ENCODE measurements at regions not wholly inside any gene's neighbourhood (a gene's known extent, or its start where the extent isn't known, plus 50 kb on each side); places are given as distances from the start of the nearest gene placed in this dataset.

DNA sequence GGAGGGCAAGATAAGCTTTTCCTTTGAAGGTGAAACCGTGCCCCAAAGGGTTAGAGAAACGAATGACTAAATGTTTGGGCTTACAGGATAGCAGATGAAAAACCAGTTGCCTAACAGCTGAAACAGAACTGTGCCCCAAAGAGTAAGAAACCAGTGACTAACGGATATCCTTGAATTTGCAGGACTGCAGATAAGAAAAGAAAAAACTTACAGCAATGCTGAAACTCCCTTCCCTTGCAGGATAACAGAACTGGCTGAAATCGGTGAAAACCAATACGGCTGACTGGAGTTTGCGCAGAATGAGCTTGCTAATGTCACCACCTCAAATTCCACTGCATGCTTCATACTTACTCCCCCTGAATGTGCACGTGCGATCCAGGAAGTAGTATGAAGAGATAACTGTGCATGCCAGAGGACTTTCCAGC lies 175.2 kb upstream of the NLRP1 start:
- H3K79me2 ChIP-seq (ENCODE audit: insufficient read depth, low read length), result no peaks in the 10 kb centered on the region
- TF ChIP-seq, protein P1, sequence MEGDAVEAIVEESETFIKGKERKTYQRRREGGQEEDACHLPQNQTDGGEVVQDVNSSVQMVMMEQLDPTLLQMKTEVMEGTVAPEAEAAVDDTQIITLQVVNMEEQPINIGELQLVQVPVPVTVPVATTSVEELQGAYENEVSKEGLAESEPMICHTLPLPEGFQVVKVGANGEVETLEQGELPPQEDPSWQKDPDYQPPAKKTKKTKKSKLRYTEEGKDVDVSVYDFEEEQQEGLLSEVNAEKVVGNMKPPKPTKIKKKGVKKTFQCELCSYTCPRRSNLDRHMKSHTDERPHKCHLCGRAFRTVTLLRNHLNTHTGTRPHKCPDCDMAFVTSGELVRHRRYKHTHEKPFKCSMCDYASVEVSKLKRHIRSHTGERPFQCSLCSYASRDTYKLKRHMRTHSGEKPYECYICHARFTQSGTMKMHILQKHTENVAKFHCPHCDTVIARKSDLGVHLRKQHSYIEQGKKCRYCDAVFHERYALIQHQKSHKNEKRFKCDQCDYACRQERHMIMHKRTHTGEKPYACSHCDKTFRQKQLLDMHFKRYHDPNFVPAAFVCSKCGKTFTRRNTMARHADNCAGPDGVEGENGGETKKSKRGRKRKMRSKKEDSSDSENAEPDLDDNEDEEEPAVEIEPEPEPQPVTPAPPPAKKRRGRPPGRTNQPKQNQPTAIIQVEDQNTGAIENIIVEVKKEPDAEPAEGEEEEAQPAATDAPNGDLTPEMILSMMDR (IDR thresholded peaks at IDR 0.05; ENCODE audit: borderline replicate concordance, extremely low read depth, low read length, poor library complexity, severe bottlenecking), result no peak
- no peak for TF ChIP-seq EZH2 (IDR thresholded peaks at IDR 0.05; ENCODE audit: borderline replicate concordance, low read depth, low read length, severe bottlenecking)
- H2AFZ ChIP-seq (ENCODE audit: low read depth, low read length), result no peak overlapping the region
- H3K4me1 ChIP-seq (ENCODE audit: insufficient read depth, low read length), result no peaks in the 10 kb centered on the region; the same call in 1 of the 2 replicates
- no peaks in the 10 kb centered on the region for H3K9me3 ChIP-seq (ENCODE audit: insufficient read depth, low read length, severe bottlenecking)
- 0 out of 3 replicates have a peak, but pooled peaks have one; percentile 40 for ATAC-seq (ENCODE audit: insufficient read depth, low read depth)
- H3K36me3 ChIP-seq (ENCODE audit: insufficient read depth, low read length), result no peaks in the 10 kb centered on the region
- peaks cover 12% of the 10 kb centered on the region for H3K27me3 ChIP-seq (ENCODE audit: insufficient read depth, low read length, poor library complexity)
- no peak overlapping the region for H3K4me3 ChIP-seq (ENCODE audit: low read depth in 1 of 2, low read length in 2 of 2)
- peak; percentile 5 for DNase-seq
- no peaks in the 10 kb centered on the region; the same call in 1 of the 2 replicates for H4K20me1 ChIP-seq (ENCODE audit: insufficient read depth, low read length)
- H3K9ac ChIP-seq (ENCODE audit: low read depth, low read length), result no peak overlapping the region
- no peak overlapping the region for H3K27ac ChIP-seq (ENCODE audit: low read length)
- no peak overlapping the region for H3K4me2 ChIP-seq (ENCODE audit: insufficient read depth, low read length)

DNA sequence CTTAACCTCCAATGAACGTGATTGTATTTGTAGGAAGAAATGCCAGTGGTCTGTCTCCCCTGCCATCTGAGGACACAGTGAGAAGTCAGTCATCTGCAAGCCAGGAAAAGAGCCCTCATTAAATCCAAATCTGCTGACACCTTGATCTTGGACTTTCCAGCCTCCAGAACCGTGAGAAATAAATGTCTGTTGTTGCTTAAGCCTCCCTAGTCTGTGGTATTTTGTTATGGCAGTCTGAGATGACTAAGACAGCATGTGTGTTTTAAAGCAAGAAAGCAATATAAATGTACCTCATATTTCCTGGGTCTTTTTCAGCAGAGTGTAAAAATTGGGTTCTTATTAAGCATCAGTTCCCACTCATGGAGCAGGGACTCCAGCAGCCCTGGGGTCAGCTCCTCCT lies 177.9 kb upstream of the NLRP1 start:
- no peak for TF ChIP-seq EZH2 (IDR thresholded peaks at IDR 0.05; ENCODE audit: borderline replicate concordance, low read depth, low read length, severe bottlenecking)
- TF ChIP-seq, protein P1 (IDR thresholded peaks at IDR 0.05; ENCODE audit: borderline replicate concordance, extremely low read depth, low read length, poor library complexity, severe bottlenecking), result no peak
- H4K20me1 ChIP-seq (ENCODE audit: insufficient read depth, low read length), result no peaks in the 10 kb centered on the region; the same call in 1 of the 2 replicates
- no peak for ATAC-seq (ENCODE audit: insufficient read depth, low read depth)

DNA sequence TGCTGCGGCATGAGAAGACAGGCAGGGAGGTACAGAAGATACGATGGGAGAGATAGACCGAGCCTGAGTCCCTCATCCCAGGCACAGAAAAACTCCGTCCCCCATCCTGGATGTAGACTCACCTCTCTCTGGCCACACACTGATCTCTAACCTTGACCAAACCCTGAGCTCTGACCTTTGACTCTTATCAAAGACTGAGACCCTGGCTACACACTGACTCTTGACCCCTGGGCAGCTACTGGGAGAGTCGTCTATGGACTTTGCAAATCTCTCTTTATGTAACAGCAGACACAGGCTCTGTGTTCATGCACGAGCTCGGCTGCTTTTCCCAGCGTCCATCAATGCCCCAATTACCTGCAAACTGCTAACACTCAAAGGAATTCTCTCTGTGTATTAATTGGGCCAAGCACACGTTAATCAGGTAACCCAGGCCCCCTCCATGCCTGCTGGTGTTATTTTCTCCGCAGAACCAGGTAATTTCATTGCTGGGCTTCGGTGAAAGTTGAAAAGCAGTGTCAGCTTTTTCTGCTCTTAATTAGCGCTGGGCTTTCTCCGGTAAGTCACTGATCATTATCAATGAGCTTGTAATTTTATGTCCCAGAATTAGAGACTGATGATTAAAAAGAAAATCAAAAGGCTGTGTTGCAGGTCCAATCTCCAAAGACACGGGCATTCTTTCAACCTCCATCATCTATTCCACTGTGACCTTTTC lies 179.4 kb upstream of the NLRP1 start:
- DNase-seq, result no peak
- no peak for TF ChIP-seq EZH2 (IDR thresholded peaks at IDR 0.05; ENCODE audit: borderline replicate concordance, low read depth, low read length, severe bottlenecking)
- TF ChIP-seq, protein P1 (IDR thresholded peaks at IDR 0.05; ENCODE audit: borderline replicate concordance, extremely low read depth, low read length, poor library complexity, severe bottlenecking), result no peak
- H4K20me1 ChIP-seq (ENCODE audit: insufficient read depth, low read length), result no peaks in the 10 kb centered on the region; the same call in 1 of the 2 replicates
- no peak overlapping the region for H2AFZ ChIP-seq (ENCODE audit: low read depth, low read length)
- H3K79me2 ChIP-seq (ENCODE audit: insufficient read depth, low read length), result no peaks in the 10 kb centered on the region
- H3K9me3 ChIP-seq (ENCODE audit: insufficient read depth, low read length, severe bottlenecking), result no peaks in the 10 kb centered on the region
- no peaks in the 10 kb centered on the region for H3K36me3 ChIP-seq (ENCODE audit: insufficient read depth, low read length)
- H3K27ac ChIP-seq (ENCODE audit: low read length), result no peak overlapping the region
- ATAC-seq (ENCODE audit: insufficient read depth, low read depth), result no peak
- H3K4me2 ChIP-seq (ENCODE audit: insufficient read depth, low read length), result no peak overlapping the region
- peaks cover 12% of the 10 kb centered on the region for H3K27me3 ChIP-seq (ENCODE audit: insufficient read depth, low read length, poor library complexity)
- no peak overlapping the region for H3K4me3 ChIP-seq (ENCODE audit: low read depth in 1 of 2, low read length in 2 of 2)
- H3K4me1 ChIP-seq (ENCODE audit: insufficient read depth, low read length), result no peaks in the 10 kb centered on the region; the same call in 1 of the 2 replicates
- no peak overlapping the region for H3K9ac ChIP-seq (ENCODE audit: low read depth, low read length)

More for the DNA sequence above, 177.9 kb upstream of the NLRP1 start:
- Histone ChIP-seq H2AFZ (ENCODE audit: low read depth, low read length) (no peak overlapping the region), H3K9me3 (ENCODE audit: insufficient read depth, low read length, severe bottlenecking) (no peaks in the 10 kb centered on the region), H3K36me3 (ENCODE audit: insufficient read depth, low read length) (no peaks in the 10 kb centered on the region), H3K9ac (ENCODE audit: low read depth, low read length) (no peak overlapping the region), H3K27ac (ENCODE audit: low read length) (no peak overlapping the region), H3K27me3 (ENCODE audit: insufficient read depth, low read length, poor library complexity) (peaks cover 12% of the 10 kb centered on the region), H3K4me3 (ENCODE audit: low read depth in 1 of 2, low read length in 2 of 2) (no peak overlapping the region), H3K4me2 (ENCODE audit: insufficient read depth, low read length) (no peak overlapping the region), H3K79me2 (ENCODE audit: insufficient read depth, low read length) (no peaks in the 10 kb centered on the region), H3K4me1 (ENCODE audit: insufficient read depth, low read length) (no peaks in the 10 kb centered on the region; the same call in 1 of the 2 replicates)
- DNase-seq, result no peak
